Tibial artery (tissue), 4 donors: ENCODE measurements at regions not wholly inside any gene's neighbourhood (a gene's known extent, or its start where the extent isn't known, plus 50 kb on each side); places are given as distances from the start of the nearest gene placed in this dataset.

ENCODE experiments used
- DNase-seq, 2 donors: peaks; one replicate each; pipeline ENCODE4 v3.0.0-alpha.2; 2019
- H3K27ac ChIP-seq, 2 donors: fragments of 200-600 bp; sonication (generic) in 1 of 2; 1 replicate in 1 of 2; 2 replicates in 1 of 2; pipeline ENCODE4 v1.5.1; 2018 to 2019; ENCODE audit warnings: mild to moderate bottlenecking in 1 of 2
- H3K27me3 ChIP-seq, 2 donors: fragments of 200-600 bp; sonication (generic) in 1 of 2; one replicate each; pipeline versions ENCODE4 v1.5.1 to v1.6.0; 2016 to 2019
- H3K36me3 ChIP-seq, 3 donors: fragments of 200-600 bp; sonication (generic) in 2 of 3; one replicate each; pipeline ENCODE4 v1.5.1; 2016 to 2019; ENCODE audit warnings: mild to moderate bottlenecking in 2 of 3
- H3K4me1 ChIP-seq, 4 donors: fragments of 200-600 bp; sonication (generic) in 2 of 4; 1 replicate in 3 of 4; 2 replicates in 1 of 4; pipeline ENCODE4 v1.5.1; 2016 to 2019
- H3K4me3 ChIP-seq, 2 donors: fragments of 200-600 bp; sonication (generic) in 1 of 2; 1 replicate in 1 of 2; 2 replicates in 1 of 2; pipeline ENCODE4 v1.5.1; 2018 to 2019; ENCODE audit warnings: mild to moderate bottlenecking in 2 of 2
- H3K9me3 ChIP-seq, 3 donors: fragments of 200-600 bp; sonication (generic) in 1 of 3; one replicate each; pipeline ENCODE4 v1.5.1; 2016 to 2019
- intact Hi-C: fragments of 100-400 bp; cut with DNase I; formaldehyde crosslinking; loops from one replicate; pipeline ENCODE4 v1.15.0; 2023; ENCODE audit warnings: low total_unique reads
- TF ChIP-seq, protein P1 (sequence below), 2 experiments: fragments of 200-600 bp in 1 of 2; fragments of 450-650 bp in 1 of 2; IDR thresholded peaks; one replicate each; pipeline ENCODE4 v1.5.1; 2017 to 2019; ENCODE audit warnings: antibody characterized with exemption in 2 of 2, mild to moderate bottlenecking in 1 of 2, moderate library complexity in 1 of 2

DNA sequence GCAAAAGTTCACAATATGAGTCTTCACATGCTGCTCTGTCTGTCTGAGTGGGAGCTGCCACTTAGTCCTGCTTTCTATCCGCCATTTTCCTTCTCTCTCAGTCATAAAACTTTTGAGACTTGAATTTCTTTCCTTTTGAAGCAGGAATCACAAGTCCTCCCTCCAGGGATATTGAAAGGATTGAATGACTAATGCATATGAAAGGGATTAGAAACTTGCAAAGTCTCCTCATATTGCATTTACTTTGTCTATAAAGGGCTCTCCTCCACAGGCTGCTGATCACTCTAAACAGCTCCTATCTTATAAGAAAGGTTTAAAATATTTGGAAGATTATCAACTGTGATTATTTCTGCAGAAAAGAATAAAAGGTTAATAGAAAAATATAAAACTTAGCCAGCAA lies 879.1 kb downstream of the ARAP2 start:
- DNase-seq, result no peak
- intact Hi-C loops, result no loop called here
- Histone ChIP-seq H3K4me1 (no peaks in the 10 kb centered on the region), H3K27me3 (no peaks in the 10 kb centered on the region), H3K27ac (no peak overlapping the region), H3K9me3 (no peaks in the 10 kb centered on the region), H3K36me3 (no peaks in the 10 kb centered on the region), H3K4me3 (no peak overlapping the region)
- TF ChIP-seq, protein P1, sequence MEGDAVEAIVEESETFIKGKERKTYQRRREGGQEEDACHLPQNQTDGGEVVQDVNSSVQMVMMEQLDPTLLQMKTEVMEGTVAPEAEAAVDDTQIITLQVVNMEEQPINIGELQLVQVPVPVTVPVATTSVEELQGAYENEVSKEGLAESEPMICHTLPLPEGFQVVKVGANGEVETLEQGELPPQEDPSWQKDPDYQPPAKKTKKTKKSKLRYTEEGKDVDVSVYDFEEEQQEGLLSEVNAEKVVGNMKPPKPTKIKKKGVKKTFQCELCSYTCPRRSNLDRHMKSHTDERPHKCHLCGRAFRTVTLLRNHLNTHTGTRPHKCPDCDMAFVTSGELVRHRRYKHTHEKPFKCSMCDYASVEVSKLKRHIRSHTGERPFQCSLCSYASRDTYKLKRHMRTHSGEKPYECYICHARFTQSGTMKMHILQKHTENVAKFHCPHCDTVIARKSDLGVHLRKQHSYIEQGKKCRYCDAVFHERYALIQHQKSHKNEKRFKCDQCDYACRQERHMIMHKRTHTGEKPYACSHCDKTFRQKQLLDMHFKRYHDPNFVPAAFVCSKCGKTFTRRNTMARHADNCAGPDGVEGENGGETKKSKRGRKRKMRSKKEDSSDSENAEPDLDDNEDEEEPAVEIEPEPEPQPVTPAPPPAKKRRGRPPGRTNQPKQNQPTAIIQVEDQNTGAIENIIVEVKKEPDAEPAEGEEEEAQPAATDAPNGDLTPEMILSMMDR (IDR thresholded peaks at IDR 0.05), result no peak

DNA sequence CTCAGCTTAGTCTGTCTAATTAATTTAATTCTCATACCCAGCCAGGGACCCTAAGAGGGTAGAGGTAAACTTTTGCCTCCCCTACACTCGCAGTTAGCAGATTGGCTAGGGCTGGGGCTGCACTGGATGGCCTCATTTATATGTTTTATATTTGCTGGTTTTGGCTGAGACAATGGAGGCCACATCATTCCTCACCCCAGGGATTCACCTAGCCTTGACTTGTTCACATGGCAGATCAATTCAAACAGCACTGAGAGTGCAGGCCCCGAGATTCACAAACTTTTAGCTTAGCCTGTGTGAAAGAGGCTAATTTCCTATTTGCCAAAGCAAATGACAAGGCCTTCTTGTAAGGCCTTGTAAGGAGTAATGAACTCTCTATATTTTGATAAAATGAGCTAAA lies 844.4 kb downstream of the ARAP2 start:
- Histone ChIP-seq H3K9me3 (no peaks in the 10 kb centered on the region), H3K27me3 (no peaks in the 10 kb centered on the region), H3K27ac (no peak overlapping the region), H3K36me3 (no peaks in the 10 kb centered on the region), H3K4me3 (no peak overlapping the region), H3K4me1 (no peaks in the 10 kb centered on the region)
- TF ChIP-seq, protein P1 (IDR thresholded peaks at IDR 0.05), result no peak
- DNase-seq, result no peak
- intact Hi-C loops, result no loop called here

DNA sequence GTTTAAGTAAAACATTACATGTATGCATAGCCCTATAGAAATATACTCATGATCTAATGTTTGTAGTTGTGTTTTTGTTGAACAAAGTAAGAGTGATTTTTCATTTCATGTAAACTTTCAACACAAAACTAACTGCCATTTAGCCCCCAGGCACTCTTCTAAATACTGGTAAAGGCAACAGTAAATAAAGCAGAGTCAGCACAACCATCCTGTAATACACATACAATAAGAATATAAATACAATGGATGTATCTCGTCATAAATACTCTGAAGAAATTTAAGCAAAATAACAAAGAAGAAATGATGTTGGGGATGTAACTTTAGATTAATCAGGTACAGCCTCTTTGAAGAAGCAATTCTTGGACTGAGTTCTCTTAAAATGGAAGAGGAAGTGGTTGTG lies 821.2 kb downstream of the ARAP2 start:
- DNase-seq, result no peak
- TF ChIP-seq, protein P1 (IDR thresholded peaks at IDR 0.05), result no peak

DNA sequence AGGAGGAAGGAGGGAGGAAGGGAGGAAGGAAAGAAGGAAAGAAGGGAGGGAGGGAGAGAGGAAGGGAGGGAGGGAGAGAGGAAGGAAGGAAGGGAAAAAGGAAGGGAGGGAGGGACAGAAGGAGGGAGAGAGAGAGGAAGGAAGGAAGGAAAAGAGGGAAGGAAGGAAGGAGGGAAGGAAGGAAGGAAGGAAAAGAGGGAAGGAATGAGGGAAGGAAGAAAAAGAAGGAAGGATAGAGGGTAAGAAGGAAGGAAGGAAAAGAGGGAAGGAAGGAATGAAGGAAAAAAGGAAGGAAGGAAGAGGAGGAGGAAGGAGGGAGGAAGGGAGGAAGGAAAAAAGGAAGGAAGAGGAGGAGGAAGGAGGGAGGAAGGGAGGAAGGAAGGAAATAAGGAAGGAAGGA lies 796.8 kb downstream of the ARAP2 start:
- H3K27me3 ChIP-seq, result no peaks in the 10 kb centered on the region
- H3K4me3 ChIP-seq, result no peak overlapping the region
- no peaks in the 10 kb centered on the region for H3K36me3 ChIP-seq
- no peak for DNase-seq
- H3K9me3 ChIP-seq, result no peaks in the 10 kb centered on the region
- intact Hi-C loops, result no loop called here
- TF ChIP-seq, protein P1 (IDR thresholded peaks at IDR 0.05), result no peak
- no peak overlapping the region for H3K27ac ChIP-seq
- no peaks in the 10 kb centered on the region for H3K4me1 ChIP-seq

More for the DNA sequence above, 821.2 kb downstream of the ARAP2 start:
- intact Hi-C loops, result no loop called here
- Histone ChIP-seq H3K36me3 (no peaks in the 10 kb centered on the region), H3K4me3 (no peak overlapping the region), H3K27ac (no peak overlapping the region), H3K27me3 (no peaks in the 10 kb centered on the region), H3K9me3 (no peaks in the 10 kb centered on the region), H3K4me1 (no peaks in the 10 kb centered on the region)

DNA sequence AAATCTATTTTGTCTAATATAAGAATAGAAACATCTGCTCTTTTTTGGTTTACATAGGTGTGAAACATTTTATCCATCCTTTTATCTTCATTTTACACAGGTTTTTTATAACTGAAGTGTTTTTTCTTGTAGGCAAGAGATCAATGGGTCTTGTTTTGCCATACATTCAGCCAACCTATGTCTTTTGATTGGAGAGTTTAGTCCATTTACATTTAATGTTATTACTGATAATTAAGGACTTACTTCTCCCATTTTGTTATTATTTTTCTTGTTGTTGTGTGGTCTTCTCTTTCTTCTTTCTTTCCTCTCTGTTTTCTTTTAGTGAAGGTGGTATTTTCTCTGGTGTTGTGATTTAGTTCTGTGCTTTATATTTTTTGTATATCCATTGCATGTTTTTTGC lies 785.3 kb downstream of the ARAP2 start:
- Histone ChIP-seq H3K9me3 (peaks cover 0 to 4% (median 0%) of the 10 kb centered on the region in 3 donors), H3K4me1 (no peaks in the 10 kb centered on the region), H3K4me3 (no peak overlapping the region), H3K27ac (no peak overlapping the region), H3K27me3 (no peaks in the 10 kb centered on the region), H3K36me3 (no peaks in the 10 kb centered on the region)
- TF ChIP-seq, protein P1 (IDR thresholded peaks at IDR 0.05), result no peak
- intact Hi-C loops, result no loop called here
- DNase-seq, result no peak
